DOHH2 (cell line): ENCODE measurements at regions not wholly inside any gene's neighbourhood (a gene's known extent, or its start where the extent isn't known, plus 50 kb on each side); places are given as distances from the start of the nearest gene placed in this dataset.

ENCODE experiments used
- H3F3A ChIP-seq: fragments of 200-600 bp; sonication (generic), shearing (Covaris generic); 2 replicates; pipeline ENCODE4 v1.6.0; 2016; ENCODE audit warnings: antibody characterized with exemption, mild to moderate bottlenecking; ENCODE audit not compliant: control insufficient read depth, insufficient read depth
- H3K27ac ChIP-seq: fragments of 200-600 bp; sonication (generic); 2 replicates; pipeline ENCODE4 v1.5.1; 2014; ENCODE audit warnings: low read depth, mild to moderate bottlenecking, low read length, moderate library complexity
- H3K27me3 ChIP-seq: fragments of 200-600 bp; sonication (generic); 2 replicates; pipeline ENCODE4 v1.6.1; 2014; ENCODE audit warnings: mild to moderate bottlenecking, low read length, mixed read lengths; ENCODE audit not compliant: control insufficient read depth
- H3K36me3 ChIP-seq: fragments of 200-600 bp; sonication (generic); 2 replicates; pipeline ENCODE4 v1.6.1; 2014; ENCODE audit warnings: mild to moderate bottlenecking, low read length, moderate library complexity, mixed read lengths; ENCODE audit not compliant: control insufficient read depth
- H3K4me1 ChIP-seq: fragments of 200-600 bp; sonication (generic); 2 replicates; pipeline ENCODE4 v1.6.1; 2014; ENCODE audit warnings: mild to moderate bottlenecking, low read length, mixed read lengths; ENCODE audit not compliant: control insufficient read depth
- H3K4me2 ChIP-seq: fragments of 200-600 bp; sonication (generic); 2 replicates; pipeline ENCODE4 v1.6.0; 2014; ENCODE audit warnings: mild to moderate bottlenecking, low read length, moderate library complexity
- H3K4me3 ChIP-seq: fragments of 200-600 bp; sonication (generic); 2 replicates; pipeline ENCODE4 v1.5.1; 2014; ENCODE audit warnings: mild to moderate bottlenecking, low read length, mixed read lengths
- H3K79me2 ChIP-seq: fragments of 200-600 bp; sonication (generic); 2 replicates; pipeline ENCODE4 v1.6.1; 2014; ENCODE audit warnings: mild to moderate bottlenecking, low read length, mixed read lengths; ENCODE audit not compliant: control insufficient read depth
- H3K9me2 ChIP-seq: fragments of 200-600 bp; sonication (generic); replicated peaks from 2 replicates; pipeline ENCODE4 v1.6.1; 2014; ENCODE audit warnings: mild to moderate bottlenecking, low read length, mixed read lengths; ENCODE audit not compliant: control insufficient read depth
- H3K9me3 ChIP-seq: fragments of 200-600 bp; sonication (generic); 2 replicates; pipeline ENCODE4 v1.6.1; 2014; ENCODE audit warnings: antibody characterized with exemption, low read length, mixed read lengths; ENCODE audit not compliant: control insufficient read depth, insufficient read depth
- H4K20me1 ChIP-seq: fragments of 200-600 bp; sonication (generic); 2 replicates; pipeline ENCODE4 v1.6.0; 2014; ENCODE audit warnings: low read depth, mild to moderate bottlenecking, antibody characterized with exemption, low read length, moderate library complexity; ENCODE audit not compliant: control insufficient read depth, insufficient read depth
- CTCF ChIP-seq: fragments of 200-600 bp; sonication (generic); IDR thresholded peaks from one replicate; pipeline ENCODE4 v1.5.1; 2014; ENCODE audit warnings: antibody characterized with exemption, mild to moderate bottlenecking, low read depth, low read length; ENCODE audit not compliant: poor library complexity, severe bottlenecking
- EZH2phosphoT487 ChIP-seq: fragments of 200-600 bp; sonication (generic); IDR thresholded peaks from 2 replicates; pipeline ENCODE4 v1.6.1; 2017; ENCODE audit warnings: borderline replicate concordance, mild to moderate bottlenecking, antibody characterized with exemption, low read length, moderate library complexity, mixed read lengths

- Histone ChIP-seq H4K20me1 (no peaks in the 10 kb centered on the region), H3F3A (no peaks in the 10 kb centered on the region), H3K36me3 (no peaks in the 10 kb centered on the region), H3K9me3 (no peaks in the 10 kb centered on the region), H3K4me3 (no peak overlapping the region), H3K4me1 (peaks cover 15% of the 10 kb centered on the region), H3K4me2 (no peak overlapping the region), H3K27me3 (no peaks in the 10 kb centered on the region), H3K79me2 (no peaks in the 10 kb centered on the region), H3K27ac (no peak overlapping the region), H3K9me2 (no peaks in the 10 kb centered on the region)
- TF ChIP-seq EZH2phosphoT487 (no peak), CTCF (no peak)
These were observed 60.4 kb upstream of the ADO start for GRCh38 chr10:62744136-62744535.

GRCh38 chr10:62745581-62745980, 58.9 kb upstream of the ADO start:
- no peak overlapping the region for H3K27ac ChIP-seq
- H3K27me3 ChIP-seq, result no peaks in the 10 kb centered on the region

GRCh38 chr10:62746951-62747729, 57.4 kb upstream of the ADO start:
- H3F3A ChIP-seq, result no peaks in the 10 kb centered on the region
- no peaks in the 10 kb centered on the region for H3K9me2 ChIP-seq
- H3K4me3 ChIP-seq, result no peak overlapping the region
- H3K9me3 ChIP-seq, result no peaks in the 10 kb centered on the region
- no peaks in the 10 kb centered on the region for H4K20me1 ChIP-seq
- H3K27ac ChIP-seq, result no peak overlapping the region
- TF ChIP-seq CTCF, result no peak
- no peak for TF ChIP-seq EZH2phosphoT487
- H3K4me2 ChIP-seq, result no peak overlapping the region
- no peaks in the 10 kb centered on the region for H3K79me2 ChIP-seq
- H3K36me3 ChIP-seq, result no peaks in the 10 kb centered on the region
- H3K27me3 ChIP-seq, result no peaks in the 10 kb centered on the region
- H3K4me1 ChIP-seq, result peaks cover 19% of the 10 kb centered on the region

More at GRCh38 chr10:62745581-62745980, 58.9 kb upstream of the ADO start:
- no peaks in the 10 kb centered on the region for H3K9me2 ChIP-seq
- no peaks in the 10 kb centered on the region for H4K20me1 ChIP-seq
- H3F3A ChIP-seq, result no peaks in the 10 kb centered on the region
- no peak overlapping the region for H3K4me3 ChIP-seq
- TF ChIP-seq EZH2phosphoT487 (no peak), CTCF (no peak)
- no peaks in the 10 kb centered on the region for H3K9me3 ChIP-seq
- peaks cover 20% of the 10 kb centered on the region for H3K4me1 ChIP-seq
- H3K36me3 ChIP-seq, result no peaks in the 10 kb centered on the region
- no peak overlapping the region for H3K4me2 ChIP-seq
- H3K79me2 ChIP-seq, result no peaks in the 10 kb centered on the region
